IgD-negative memory B cell (primary cell): ENCODE measurements at regions not wholly inside any gene's neighbourhood (a gene's known extent, or its start where the extent isn't known, plus 50 kb on each side); places are given as distances from the start of the nearest gene placed in this dataset.

ENCODE experiments used
- H3K27ac Mint-ChIP-seq, 3 donors: one replicate each; pipeline ENCODE4 v1.8.0; 2020 to 2022; ENCODE audit warnings: mild to moderate bottlenecking in 3 of 3, mixed read lengths in 3 of 3, moderate library complexity in 1 of 3
- H3K27me3 Mint-ChIP-seq: one replicate; pipeline ENCODE4 v1.8.0; 2021; ENCODE audit warnings: mixed read lengths
- H3K36me3 Mint-ChIP-seq: one replicate; pipeline ENCODE4 v1.8.0; 2020; ENCODE audit warnings: mild to moderate bottlenecking, mixed read lengths
- H3K4me1 Mint-ChIP-seq, 3 donors: one replicate each; pipeline ENCODE4 v1.8.0; 2020 to 2022; ENCODE audit warnings: mixed read lengths in 3 of 3, mild to moderate bottlenecking in 1 of 3
- H3K4me3 Mint-ChIP-seq, 4 donors: one replicate each; pipeline ENCODE4 v1.8.0; 2020 to 2022; ENCODE audit warnings: mild to moderate bottlenecking in 4 of 4, mixed read lengths in 4 of 4, moderate library complexity in 3 of 4
- H3K9me3 Mint-ChIP-seq, 3 donors: one replicate each; pipeline ENCODE4 v1.8.0; 2020 to 2021; ENCODE audit warnings: mixed read lengths in 3 of 3, mild to moderate bottlenecking in 1 of 3

GRCh38 chr3:127112796-127113570 is 79.9 kb upstream of the PRR23E start:
- H3K4me3 Mint-ChIP-seq, result no peak overlapping the region
- H3K9me3 Mint-ChIP-seq, result peaks cover 6 to 20% (median 11%) of the 10 kb centered on the region in 3 donors
- no peak overlapping the region for H3K27ac Mint-ChIP-seq
- peaks cover 2% of the 10 kb centered on the region for H3K27me3 Mint-ChIP-seq
- H3K4me1 Mint-ChIP-seq, result peaks cover 0 to 2% (median 0%) of the 10 kb centered on the region in 3 donors
- H3K36me3 Mint-ChIP-seq, result peaks cover 2% of the 10 kb centered on the region

- Mint-ChIP-seq H3K36me3 (peaks cover 2% of the 10 kb centered on the region), H3K4me1 (peaks cover 0 to 2% (median 0%) of the 10 kb centered on the region in 3 donors), H3K27ac (no peak overlapping the region), H3K9me3 (peaks cover 6 to 25% (median 11%) of the 10 kb centered on the region in 3 donors), H3K4me3 (no peak overlapping the region), H3K27me3 (peaks cover 2% of the 10 kb centered on the region)
These were observed 79.4 kb upstream of the PRR23E start for GRCh38 chr3:127113571-127113891.

DNA sequence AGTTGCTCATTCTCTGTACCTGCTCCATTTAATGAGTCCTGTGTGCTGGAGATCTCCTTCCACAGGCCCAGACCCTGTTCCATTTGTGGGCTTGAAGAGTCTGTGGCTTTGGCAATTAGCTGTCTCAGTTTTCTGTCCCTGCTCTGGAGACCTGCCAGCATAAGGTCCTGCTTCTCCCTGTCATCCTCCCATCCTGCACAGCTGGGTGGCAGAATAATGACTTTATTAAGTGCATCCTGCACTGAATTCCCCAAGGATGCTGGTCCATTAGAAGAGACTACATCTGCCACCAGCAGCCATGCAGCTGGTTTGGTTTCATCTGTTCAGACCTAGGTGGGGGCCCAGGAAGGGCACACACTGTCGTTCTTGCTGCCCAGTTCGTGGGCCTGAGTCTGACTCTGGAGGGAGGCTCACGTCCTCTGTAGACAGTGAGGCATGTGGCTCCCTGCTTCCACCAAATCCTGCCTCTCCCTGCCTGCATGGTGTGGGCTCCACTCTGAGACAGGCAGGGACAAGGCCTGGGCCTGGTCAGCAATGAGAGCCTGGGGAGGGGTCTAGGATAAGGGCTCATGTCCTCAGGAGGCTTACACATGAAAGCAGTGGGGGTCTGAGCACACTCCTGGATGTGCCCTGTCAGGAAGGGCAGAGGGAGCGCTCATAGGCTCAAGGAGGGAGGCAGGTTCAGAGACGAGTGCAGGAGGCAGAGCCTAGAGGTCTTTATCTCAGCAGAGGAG is 78.4 kb upstream of the PRR23E start:
- no peak overlapping the region for H3K27ac Mint-ChIP-seq
- H3K36me3 Mint-ChIP-seq, result peaks cover 2% of the 10 kb centered on the region
- peaks cover 2% of the 10 kb centered on the region for H3K27me3 Mint-ChIP-seq
- no peak overlapping the region for H3K4me3 Mint-ChIP-seq
- H3K4me1 Mint-ChIP-seq, result peaks cover 0 to 2% (median 0%) of the 10 kb centered on the region in 3 donors
- peaks cover 6 to 25% (median 11%) of the 10 kb centered on the region in 3 donors for H3K9me3 Mint-ChIP-seq

DNA sequence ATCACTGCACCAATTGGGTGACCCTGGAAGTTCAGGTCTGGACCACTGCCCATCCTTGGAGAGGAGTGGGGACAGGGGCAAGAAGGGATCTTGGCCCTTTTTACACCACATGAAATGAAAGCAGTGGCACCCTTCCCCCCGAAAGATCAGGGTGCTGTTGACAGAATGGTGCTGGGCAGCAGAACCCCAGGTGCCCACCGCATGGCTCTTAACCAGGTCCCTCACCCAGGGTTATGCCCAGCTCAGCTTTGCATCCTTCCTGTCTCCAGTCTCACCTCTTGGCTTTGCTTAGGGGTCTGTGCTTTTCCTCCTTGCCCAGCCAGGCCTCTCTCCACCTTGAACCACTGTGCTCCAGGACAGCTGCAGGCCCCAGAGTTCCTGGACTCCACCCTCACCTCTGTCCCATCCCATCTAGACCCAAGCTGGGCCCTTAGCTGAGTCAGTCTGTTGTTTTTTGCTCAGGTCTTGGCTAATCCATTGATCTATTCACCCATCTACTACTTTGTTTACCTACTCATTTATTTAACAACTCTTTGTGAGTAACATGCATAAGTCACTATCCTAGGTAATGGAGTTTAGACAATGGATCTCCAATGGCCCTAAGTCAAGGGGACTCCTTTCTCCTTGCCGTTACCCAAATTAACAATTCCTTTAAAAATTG is 77.1 kb upstream of the PRR23E start:
- Mint-ChIP-seq H3K27me3 (peaks cover 3% of the 10 kb centered on the region), H3K4me1 (no peaks in the 10 kb centered on the region), H3K4me3 (no peak overlapping the region), H3K36me3 (peaks cover 2% of the 10 kb centered on the region), H3K9me3 (peaks cover 2 to 25% (median 7%) of the 10 kb centered on the region in 3 donors), H3K27ac (no peak overlapping the region)

DNA sequence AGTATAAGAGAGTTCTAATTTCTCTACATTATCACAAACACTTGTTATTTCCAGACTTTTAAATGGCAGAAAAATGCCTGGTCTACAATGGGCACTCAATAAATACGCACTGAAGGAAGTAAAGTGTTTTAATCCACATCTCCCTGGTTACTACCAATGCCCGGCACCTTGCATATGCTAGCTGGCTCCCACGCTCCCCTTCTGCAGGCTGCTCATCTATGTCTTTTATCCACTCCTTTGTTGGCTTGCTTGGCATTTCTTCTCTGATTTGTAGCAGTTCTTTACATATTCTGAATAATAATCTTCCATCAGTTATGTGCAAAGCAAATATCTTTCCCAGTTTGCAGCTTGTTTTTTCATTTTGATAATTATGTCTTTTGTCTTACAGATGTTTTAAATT is 74.6 kb upstream of the PRR23E start:
- Mint-ChIP-seq H3K4me3 (no peak overlapping the region), H3K27ac (no peak overlapping the region), H3K4me1 (no peaks in the 10 kb centered on the region), H3K27me3 (peaks cover 7% of the 10 kb centered on the region), H3K9me3 (peaks cover 0 to 8% (median 0%) of the 10 kb centered on the region in 3 donors), H3K36me3 (no peaks in the 10 kb centered on the region)

DNA sequence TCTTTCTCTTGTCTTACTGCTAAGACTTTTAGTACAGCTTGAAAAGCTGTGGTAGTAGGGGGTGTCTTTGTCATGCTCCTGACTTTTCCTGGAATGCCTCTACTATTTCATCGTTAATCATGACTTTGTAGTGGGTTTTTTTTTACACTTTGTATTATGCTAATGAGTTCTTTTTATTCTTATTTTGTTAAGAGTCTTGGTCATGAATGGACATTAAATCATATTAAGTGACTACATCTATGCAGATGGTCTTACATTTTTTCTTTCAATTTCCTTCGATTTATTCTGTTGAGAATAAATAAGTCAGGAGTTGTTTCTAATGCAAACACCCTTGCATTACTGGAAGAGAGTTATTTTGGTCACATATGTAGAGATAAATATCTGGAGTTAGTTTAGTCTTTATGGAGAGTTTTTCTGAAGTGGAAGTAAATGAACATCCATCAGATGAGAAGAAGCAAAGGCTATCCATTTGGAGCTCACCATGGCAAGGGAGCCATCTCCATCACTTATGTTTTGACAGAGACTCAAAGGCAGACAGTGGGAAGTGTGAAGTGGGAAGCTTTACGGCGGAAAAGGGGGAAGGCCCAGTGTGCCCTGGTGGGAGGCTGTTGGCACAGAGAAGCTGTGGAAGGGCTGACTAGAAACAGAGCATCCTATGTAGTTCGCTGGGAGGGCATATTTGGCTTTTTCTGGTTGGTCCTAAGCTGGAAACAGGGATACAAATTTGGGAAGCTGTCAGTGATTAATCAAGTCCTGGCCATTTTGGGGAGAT is 73.1 kb upstream of the PRR23E start:
- Mint-ChIP-seq H3K27ac (no peak overlapping the region), H3K4me1 (no peaks in the 10 kb centered on the region), H3K4me3 (no peak overlapping the region), H3K36me3 (no peaks in the 10 kb centered on the region), H3K27me3 (peaks cover 12% of the 10 kb centered on the region), H3K9me3 (peaks cover 0 to 8% (median 0%) of the 10 kb centered on the region in 3 donors)

DNA sequence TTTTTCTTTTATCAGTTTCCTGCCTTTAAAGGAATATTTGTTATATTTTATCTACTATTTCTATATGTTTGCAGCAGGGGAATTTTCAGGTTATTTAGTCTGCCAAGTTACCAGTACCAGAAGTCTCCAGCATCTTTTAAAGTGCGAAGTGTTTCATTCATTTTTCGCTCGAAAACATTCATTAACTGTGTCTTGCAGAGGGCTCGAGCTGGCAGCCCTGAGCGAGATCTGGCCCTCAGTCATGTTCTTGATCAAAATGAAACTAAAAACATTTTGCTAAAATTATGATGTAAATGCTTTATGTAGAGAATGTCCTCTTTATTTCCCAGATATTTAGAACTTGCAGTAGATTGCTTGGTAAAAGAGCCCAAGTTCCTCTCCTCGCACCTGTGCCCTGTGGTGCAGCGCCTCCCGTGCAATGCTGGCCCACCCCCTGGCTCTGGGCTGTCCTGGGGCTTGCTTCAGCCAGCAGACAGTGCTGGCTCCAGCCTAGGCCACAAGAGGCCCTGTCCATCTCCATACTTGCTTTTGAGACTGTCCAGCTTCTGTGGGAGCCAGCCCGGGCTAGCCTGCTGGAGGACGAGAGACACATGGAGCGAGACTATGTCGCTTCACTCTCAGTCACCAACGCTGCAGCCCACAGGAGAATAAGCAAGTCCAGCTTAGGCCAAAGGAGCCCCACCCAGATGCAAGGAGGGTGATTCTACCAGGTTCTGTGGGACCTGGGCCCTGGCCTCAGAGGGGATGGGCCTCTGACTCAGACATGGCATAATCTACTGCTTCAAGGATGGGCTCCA is 71.9 kb upstream of the PRR23E start:
- no peak overlapping the region for H3K4me3 Mint-ChIP-seq
- no peak overlapping the region for H3K27ac Mint-ChIP-seq
- no peaks in the 10 kb centered on the region for H3K36me3 Mint-ChIP-seq
- peaks cover 0 to 8% (median 0%) of the 10 kb centered on the region in 3 donors for H3K9me3 Mint-ChIP-seq
- H3K4me1 Mint-ChIP-seq, result no peaks in the 10 kb centered on the region
- H3K27me3 Mint-ChIP-seq, result peaks cover 12% of the 10 kb centered on the region

DNA sequence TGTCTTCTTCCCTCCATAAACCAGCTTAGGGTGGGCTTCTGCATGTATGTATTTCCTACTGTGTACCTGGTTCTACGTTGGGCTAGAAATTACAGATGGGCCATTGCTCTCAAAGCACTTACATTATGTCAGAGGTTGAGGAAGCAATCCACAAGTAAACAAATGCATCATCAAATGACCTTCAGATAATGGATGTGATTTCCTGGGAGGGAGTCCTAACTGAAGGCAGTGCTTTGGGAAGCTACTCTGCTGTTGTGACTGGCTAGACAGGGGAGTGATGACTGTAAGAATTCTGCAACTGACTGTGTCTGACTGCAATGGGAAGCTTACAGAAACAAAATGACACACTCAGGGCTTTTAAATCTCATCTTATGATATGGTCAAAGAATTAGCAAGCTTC is 71.0 kb upstream of the PRR23E start:
- Mint-ChIP-seq H3K36me3 (no peaks in the 10 kb centered on the region), H3K4me3 (no peak overlapping the region), H3K4me1 (no peaks in the 10 kb centered on the region), H3K27ac (no peak overlapping the region), H3K27me3 (peaks cover 12% of the 10 kb centered on the region), H3K9me3 (peaks cover 0 to 8% (median 0%) of the 10 kb centered on the region in 3 donors)

- Mint-ChIP-seq H3K4me1 (no peaks in the 10 kb centered on the region), H3K9me3 (no peaks in the 10 kb centered on the region), H3K27me3 (peaks cover 10% of the 10 kb centered on the region), H3K4me3 (no peak overlapping the region), H3K27ac (no peak overlapping the region), H3K36me3 (no peaks in the 10 kb centered on the region)
These were observed 69.4 kb upstream of the PRR23E start for GRCh38 chr3:127123533-127123932.

GRCh38 chr3:127124120-127124519 is 68.8 kb upstream of the PRR23E start:
- Mint-ChIP-seq H3K36me3 (no peaks in the 10 kb centered on the region), H3K4me1 (no peaks in the 10 kb centered on the region), H3K27me3 (peaks cover 10% of the 10 kb centered on the region), H3K27ac (no peak overlapping the region), H3K4me3 (peak overlapping the region in 1 of 4 donors; percentile 12), H3K9me3 (no peaks in the 10 kb centered on the region)

- H3K36me3 Mint-ChIP-seq, result peaks cover 1% of the 10 kb centered on the region
- H3K27me3 Mint-ChIP-seq, result peaks cover 15% of the 10 kb centered on the region
- H3K4me3 Mint-ChIP-seq, result no peak overlapping the region
- H3K27ac Mint-ChIP-seq, result no peak overlapping the region
- no peaks in the 10 kb centered on the region for H3K9me3 Mint-ChIP-seq
- peaks cover 0 to 1% (median 0%) of the 10 kb centered on the region in 3 donors for H3K4me1 Mint-ChIP-seq
These were observed 61.3 kb upstream of the PRR23E start for GRCh38 chr3:127131424-127132170.

- Mint-ChIP-seq H3K9me3 (no peaks in the 10 kb centered on the region), H3K4me3 (no peak overlapping the region), H3K27me3 (peaks cover 25% of the 10 kb centered on the region), H3K4me1 (peaks cover 0 to 3% (median 0%) of the 10 kb centered on the region in 3 donors), H3K27ac (no peak overlapping the region), H3K36me3 (peaks cover 1% of the 10 kb centered on the region)
These were observed 60.1 kb upstream of the PRR23E start for GRCh38 chr3:127132876-127133275.

- H3K27me3 Mint-ChIP-seq, result peaks cover 25% of the 10 kb centered on the region
- no peaks in the 10 kb centered on the region for H3K9me3 Mint-ChIP-seq
- H3K4me1 Mint-ChIP-seq, result peaks cover 0 to 3% (median 0%) of the 10 kb centered on the region in 3 donors
- no peak overlapping the region for H3K4me3 Mint-ChIP-seq
- peaks cover 1% of the 10 kb centered on the region for H3K36me3 Mint-ChIP-seq
- H3K27ac Mint-ChIP-seq, result no peak overlapping the region
These were observed 59.0 kb upstream of the PRR23E start for GRCh38 chr3:127133971-127134370.
